ENCODE measurements at regions not wholly inside any gene's neighbourhood (a gene's known extent, or its start where the extent isn't known, plus 50 kb on each side); places are given as distances from the start of the nearest gene placed in this dataset.

DNA sequence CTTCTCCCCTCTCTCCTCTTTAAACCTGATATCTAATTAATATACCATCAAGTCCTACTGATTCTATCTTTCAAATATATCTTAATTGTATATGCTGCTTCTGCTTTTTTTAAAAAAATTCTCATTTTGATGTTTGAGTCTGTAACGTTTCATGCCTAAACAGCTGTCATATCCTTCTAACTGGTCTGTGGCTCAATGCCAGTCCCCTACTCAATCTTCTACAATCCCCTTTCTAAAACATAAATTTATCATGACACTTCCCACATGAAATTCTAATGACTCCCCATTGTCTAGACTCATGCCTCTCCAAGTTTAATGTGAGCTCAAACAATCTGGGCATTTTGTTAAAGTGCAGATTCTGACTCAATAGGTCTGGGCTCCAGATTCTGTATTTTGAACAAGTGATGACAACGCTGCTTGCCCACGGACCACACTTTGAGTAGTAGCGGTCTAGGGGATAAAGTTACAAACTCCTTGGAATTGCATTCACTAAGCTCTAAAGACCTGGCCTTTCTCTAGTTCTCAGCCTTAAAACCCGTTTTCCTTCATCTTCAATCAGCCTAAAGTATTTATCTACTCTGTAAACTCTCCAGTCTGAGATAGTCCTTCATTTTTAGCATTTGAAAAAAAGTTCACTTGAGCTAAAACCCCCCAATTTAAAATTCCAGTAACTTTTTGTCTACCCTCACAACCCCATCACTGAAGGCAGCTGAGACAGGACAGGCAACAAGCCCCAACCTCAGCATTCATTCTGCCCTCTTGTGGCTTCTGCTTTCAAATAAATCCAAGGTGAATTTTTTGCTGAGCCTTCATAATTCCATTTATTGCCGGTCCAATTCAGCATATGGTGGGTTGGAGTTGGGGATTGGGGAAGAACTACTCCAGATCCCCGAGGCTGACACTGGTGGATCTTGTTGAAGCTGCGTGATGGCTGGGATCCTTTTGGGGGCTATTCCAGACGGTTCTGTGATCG lies 88.1 kb upstream of the THRB start:
- H3K4me2 ChIP-seq, result no peak overlapping the region
- TF ChIP-seq, protein P1, sequence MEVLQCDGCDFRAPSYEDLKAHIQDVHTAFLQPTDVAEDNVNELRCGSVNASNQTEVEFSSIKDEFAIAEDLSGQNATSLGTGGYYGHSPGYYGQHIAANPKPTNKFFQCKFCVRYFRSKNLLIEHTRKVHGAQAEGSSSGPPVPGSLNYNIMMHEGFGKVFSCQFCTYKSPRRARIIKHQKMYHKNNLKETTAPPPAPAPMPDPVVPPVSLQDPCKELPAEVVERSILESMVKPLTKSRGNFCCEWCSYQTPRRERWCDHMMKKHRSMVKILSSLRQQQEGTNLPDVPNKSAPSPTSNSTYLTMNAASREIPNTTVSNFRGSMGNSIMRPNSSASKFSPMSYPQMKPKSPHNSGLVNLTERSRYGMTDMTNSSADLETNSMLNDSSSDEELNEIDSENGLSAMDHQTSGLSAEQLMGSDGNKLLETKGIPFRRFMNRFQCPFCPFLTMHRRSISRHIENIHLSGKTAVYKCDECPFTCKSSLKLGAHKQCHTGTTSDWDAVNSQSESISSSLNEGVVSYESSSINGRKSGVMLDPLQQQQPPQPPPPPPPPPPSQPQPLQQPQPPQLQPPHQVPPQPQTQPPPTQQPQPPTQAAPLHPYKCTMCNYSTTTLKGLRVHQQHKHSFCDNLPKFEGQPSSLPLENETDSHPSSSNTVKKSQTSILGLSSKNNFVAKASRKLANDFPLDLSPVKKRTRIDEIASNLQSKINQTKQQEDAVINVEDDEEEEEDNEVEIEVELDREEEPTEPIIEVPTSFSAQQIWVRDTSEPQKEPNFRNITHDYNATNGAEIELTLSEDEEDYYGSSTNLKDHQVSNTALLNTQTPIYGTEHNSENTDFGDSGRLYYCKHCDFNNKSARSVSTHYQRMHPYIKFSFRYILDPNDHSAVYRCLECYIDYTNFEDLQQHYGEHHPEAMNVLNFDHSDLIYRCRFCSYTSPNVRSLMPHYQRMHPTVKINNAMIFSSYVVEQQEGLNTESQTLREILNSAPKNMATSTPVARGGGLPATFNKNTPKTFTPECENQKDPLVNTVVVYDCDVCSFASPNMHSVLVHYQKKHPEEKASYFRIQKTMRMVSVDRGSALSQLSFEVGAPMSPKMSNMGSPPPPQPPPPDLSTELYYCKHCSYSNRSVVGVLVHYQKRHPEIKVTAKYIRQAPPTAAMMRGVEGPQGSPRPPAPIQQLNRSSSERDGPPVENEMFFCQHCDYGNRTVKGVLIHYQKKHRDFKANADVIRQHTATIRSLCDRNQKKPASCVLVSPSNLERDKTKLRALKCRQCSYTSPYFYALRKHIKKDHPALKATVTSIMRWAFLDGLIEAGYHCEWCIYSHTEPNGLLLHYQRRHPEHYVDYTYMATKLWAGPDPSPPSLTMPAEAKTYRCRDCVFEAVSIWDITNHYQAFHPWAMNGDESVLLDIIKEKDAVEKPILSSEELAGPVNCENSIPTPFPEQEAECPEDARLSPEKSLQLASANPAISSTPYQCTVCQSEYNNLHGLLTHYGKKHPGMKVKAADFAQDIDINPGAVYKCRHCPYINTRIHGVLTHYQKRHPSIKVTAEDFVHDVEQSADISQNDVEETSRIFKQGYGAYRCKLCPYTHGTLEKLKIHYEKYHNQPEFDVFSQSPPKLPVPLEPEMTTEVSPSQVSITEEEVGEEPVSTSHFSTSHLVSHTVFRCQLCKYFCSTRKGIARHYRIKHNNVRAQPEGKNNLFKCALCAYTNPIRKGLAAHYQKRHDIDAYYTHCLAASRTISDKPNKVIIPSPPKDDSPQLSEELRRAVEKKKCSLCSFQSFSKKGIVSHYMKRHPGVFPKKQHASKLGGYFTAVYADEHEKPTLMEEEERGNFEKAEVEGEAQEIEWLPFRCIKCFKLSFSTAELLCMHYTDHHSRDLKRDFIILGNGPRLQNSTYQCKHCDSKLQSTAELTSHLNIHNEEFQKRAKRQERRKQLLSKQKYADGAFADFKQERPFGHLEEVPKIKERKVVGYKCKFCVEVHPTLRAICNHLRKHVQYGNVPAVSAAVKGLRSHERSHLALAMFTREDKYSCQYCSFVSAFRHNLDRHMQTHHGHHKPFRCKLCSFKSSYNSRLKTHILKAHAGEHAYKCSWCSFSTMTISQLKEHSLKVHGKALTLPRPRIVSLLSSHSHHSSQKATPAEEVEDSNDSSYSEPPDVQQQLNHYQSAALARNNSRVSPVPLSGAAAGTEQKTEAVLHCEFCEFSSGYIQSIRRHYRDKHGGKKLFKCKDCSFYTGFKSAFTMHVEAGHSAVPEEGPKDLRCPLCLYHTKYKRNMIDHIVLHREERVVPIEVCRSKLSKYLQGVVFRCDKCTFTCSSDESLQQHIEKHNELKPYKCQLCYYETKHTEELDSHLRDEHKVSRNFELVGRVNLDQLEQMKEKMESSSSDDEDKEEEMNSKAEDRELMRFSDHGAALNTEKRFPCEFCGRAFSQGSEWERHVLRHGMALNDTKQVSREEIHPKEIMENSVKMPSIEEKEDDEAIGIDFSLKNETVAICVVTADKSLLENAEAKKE (CRISPR knock-in tag; IDR thresholded peaks at IDR 0.05), result no peak
- TF ChIP-seq, protein P2, sequence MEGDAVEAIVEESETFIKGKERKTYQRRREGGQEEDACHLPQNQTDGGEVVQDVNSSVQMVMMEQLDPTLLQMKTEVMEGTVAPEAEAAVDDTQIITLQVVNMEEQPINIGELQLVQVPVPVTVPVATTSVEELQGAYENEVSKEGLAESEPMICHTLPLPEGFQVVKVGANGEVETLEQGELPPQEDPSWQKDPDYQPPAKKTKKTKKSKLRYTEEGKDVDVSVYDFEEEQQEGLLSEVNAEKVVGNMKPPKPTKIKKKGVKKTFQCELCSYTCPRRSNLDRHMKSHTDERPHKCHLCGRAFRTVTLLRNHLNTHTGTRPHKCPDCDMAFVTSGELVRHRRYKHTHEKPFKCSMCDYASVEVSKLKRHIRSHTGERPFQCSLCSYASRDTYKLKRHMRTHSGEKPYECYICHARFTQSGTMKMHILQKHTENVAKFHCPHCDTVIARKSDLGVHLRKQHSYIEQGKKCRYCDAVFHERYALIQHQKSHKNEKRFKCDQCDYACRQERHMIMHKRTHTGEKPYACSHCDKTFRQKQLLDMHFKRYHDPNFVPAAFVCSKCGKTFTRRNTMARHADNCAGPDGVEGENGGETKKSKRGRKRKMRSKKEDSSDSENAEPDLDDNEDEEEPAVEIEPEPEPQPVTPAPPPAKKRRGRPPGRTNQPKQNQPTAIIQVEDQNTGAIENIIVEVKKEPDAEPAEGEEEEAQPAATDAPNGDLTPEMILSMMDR (conservative IDR thresholded peaks at IDR 0.05; ENCODE audit: low read depth in 2 of 2), result peak; percentile 57 to 68
- TF ChIP-seq, protein P3, sequence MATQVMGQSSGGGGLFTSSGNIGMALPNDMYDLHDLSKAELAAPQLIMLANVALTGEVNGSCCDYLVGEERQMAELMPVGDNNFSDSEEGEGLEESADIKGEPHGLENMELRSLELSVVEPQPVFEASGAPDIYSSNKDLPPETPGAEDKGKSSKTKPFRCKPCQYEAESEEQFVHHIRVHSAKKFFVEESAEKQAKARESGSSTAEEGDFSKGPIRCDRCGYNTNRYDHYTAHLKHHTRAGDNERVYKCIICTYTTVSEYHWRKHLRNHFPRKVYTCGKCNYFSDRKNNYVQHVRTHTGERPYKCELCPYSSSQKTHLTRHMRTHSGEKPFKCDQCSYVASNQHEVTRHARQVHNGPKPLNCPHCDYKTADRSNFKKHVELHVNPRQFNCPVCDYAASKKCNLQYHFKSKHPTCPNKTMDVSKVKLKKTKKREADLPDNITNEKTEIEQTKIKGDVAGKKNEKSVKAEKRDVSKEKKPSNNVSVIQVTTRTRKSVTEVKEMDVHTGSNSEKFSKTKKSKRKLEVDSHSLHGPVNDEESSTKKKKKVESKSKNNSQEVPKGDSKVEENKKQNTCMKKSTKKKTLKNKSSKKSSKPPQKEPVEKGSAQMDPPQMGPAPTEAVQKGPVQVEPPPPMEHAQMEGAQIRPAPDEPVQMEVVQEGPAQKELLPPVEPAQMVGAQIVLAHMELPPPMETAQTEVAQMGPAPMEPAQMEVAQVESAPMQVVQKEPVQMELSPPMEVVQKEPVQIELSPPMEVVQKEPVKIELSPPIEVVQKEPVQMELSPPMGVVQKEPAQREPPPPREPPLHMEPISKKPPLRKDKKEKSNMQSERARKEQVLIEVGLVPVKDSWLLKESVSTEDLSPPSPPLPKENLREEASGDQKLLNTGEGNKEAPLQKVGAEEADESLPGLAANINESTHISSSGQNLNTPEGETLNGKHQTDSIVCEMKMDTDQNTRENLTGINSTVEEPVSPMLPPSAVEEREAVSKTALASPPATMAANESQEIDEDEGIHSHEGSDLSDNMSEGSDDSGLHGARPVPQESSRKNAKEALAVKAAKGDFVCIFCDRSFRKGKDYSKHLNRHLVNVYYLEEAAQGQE (IDR thresholded peaks at IDR 0.05; ENCODE audit: unreplicated experiment), result no peak
- TF ChIP-seq ZNF114 (CRISPR knock-in tag; IDR thresholded peaks at IDR 0.05), result no peak
- peak; percentile 39 for DNase-seq (ENCODE audit: low spot score)
- peaks cover 6% of the 10 kb centered on the region; the same call in 1 of the 2 replicates for H3K4me1 ChIP-seq (ENCODE audit: insufficient read depth)
- no peaks in the 10 kb centered on the region for H3K9me2 ChIP-seq (ENCODE audit: insufficient read depth)
- no peak overlapping the region for H3K27ac Mint-ChIP-seq
- H2AFZ ChIP-seq, result no peak overlapping the region
- no peaks in the 10 kb centered on the region for H3K9me3 Mint-ChIP-seq
- H3K27me3 Mint-ChIP-seq (ENCODE audit: insufficient read depth, low read depth, poor library complexity), result no peaks in the 10 kb centered on the region
- H3K36me3 Mint-ChIP-seq (ENCODE audit: low read depth), result no peaks in the 10 kb centered on the region
- no peak overlapping the region for H3K4me3 Mint-ChIP-seq
- H3F3A ChIP-seq (replicated peaks; ENCODE audit: low read depth), result no peaks in the 10 kb centered on the region
- no peaks in the 10 kb centered on the region for H3K36me3 ChIP-seq (ENCODE audit: insufficient read depth)
- no peaks in the 10 kb centered on the region for H3K27me3 ChIP-seq (ENCODE audit: insufficient read depth)
- H3K79me2 ChIP-seq (replicated peaks; ENCODE audit: insufficient read depth), result no peaks in the 10 kb centered on the region
- peak; percentile 63 for ATAC-seq
- H3K4me3 ChIP-seq, result no peak overlapping the region
- H4K20me1 ChIP-seq (replicated peaks; ENCODE audit: insufficient read depth), result no peaks in the 10 kb centered on the region
- H3K4me1 Mint-ChIP-seq, result peaks cover 20% of the 10 kb centered on the region
- no peak overlapping the region for H3K27ac ChIP-seq (ENCODE audit: low read depth)
